GM18520 (cell line): ENCODE measurements at regions not wholly inside any gene's neighbourhood (a gene's known extent, or its start where the extent isn't known, plus 50 kb on each side); places are given as distances from the start of the nearest gene placed in this dataset.

Source experiments
- ATAC-seq: cut with Tn5 transposase; IDR thresholded peaks from one replicate; pipeline ENCODE4 v1.9.1; 2021; ENCODE audit not compliant: unreplicated experiment

DNA sequence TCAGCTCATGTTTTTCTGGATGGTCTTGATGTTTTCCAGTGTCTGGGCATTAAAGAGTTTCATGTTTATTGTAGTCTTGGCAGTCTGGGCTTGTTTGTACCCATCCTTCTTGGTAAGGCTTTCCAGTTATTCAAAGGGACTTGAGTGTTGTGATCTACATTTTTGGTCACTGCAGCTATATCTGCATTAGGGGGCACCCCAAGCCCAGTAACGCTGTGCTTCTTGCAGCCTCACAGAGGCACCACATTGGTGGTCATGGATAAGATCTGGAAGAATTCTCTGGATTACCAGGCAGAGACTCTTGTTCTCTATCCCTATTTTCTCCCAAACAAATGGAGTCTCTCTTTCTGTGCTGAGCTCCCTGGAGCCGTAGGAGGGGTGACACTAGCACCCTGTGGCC is 451.5 kb upstream of the FAT3 start:
- no peak for ATAC-seq

DNA sequence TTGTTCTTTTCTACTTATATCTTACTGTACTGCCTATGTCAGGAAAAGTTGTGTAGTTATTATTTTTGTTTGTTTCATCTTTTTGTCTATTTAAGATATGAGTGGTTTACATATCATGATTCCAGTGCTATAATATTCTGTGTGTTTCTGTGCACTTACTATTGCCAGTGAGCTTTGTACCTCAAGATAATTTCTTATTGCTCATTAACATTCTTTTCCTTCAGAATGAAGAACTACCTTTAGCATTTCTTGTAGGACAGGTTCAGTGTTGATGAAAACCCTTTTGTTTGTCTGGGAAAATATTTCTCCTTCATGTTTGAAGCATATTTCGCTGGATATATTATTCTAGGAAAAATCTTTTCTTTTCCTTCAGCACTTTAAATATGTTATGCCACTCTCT is 452.7 kb upstream of the FAT3 start:
- no peak for ATAC-seq

DNA sequence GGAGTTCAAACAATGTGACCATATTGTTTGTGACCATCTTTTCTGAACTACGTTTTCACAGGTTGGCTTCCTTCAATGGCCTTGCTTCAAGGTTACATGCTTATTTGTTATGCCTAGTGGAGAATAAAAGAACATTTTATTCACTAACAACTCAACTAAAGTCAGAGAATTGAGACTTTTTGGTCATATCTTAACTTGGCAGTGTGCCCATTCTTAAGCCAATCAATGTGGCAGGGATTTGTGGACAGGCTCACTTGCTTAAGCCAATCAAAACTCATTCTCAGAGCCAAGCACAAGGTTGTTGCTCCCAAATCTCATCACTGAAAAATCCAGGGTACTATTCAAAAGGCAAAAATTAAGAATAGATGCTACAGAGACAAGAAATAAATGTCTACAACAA is 455.8 kb upstream of the FAT3 start:
- no peak for ATAC-seq

DNA sequence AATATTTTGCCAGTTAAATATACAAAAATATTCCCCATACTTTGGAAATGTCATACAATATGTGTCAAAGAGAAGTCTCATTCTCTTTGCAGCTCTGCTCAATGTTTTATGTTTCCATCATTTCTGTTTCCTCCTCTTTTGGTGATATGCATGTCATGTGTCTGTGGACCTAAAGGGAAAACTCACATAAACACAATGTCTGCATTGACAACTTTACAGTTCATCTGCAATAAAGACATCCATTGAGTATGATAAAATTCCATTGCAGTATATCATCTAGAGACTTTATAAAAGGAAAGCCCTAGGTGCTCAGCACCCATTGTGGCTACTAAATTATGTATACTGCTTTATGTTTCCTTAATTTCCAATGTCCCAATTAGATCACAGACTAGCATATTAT is 461.3 kb upstream of the FAT3 start:
- ATAC-seq: no peak

DNA sequence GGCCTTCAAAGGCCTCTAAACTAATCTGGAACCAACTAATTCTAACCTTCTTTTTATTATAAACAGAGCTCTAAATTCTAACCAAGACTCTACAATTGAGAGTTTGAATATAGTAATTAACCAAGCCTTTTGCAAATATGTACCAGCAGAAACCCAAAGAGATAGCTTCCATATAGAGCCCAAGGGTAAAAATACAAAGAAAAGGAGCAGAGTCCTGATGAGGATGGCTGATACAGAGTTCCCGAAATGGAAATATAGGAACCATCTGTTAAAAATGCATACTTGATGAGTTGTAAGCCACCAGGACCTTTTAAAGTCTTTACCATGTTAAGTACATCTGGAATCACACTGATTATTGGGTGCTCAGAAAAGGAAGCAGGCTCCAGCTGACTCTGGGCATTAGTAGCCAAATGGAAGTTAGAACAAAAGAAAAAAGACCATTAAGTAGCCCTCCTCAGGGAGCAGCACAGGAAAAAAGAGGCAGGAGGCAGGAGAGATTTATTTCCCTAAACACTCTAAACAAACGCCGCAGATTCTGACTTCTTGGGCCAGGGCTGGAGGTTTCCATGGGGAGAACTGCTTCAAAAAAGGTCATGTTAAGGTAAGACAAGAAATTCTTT is 463.1 kb upstream of the FAT3 start:
- no peak for ATAC-seq

DNA sequence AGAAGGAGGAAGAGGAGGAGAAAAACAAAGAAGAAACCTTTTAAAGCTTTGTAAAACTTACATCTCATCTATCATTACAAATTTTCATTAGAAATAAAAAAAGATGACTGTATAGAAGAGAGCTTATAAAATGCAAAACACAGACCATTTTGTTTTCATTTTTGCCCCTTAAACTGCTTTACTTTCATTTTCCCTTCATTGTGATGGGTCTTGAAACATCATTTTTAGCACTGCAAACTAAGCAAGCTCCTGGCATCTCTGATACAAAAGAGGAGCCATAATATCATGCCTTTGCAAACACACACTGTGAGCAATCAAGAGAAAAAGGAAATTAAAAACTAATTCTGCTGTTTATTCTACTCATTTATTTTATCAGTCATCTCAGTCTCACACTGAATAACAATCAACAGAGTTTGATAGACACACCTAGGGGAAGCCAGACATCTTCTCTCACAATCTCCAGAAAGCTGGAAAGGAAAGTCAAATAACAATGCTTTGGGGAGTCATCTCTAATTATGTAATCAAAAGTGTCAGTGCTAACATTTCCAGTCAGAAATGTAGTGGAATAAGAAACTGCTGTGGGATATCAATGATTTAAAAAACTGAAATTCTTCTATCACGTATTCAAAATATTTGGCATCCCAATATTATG is 467.7 kb upstream of the FAT3 start:
- ATAC-seq: no peak

DNA sequence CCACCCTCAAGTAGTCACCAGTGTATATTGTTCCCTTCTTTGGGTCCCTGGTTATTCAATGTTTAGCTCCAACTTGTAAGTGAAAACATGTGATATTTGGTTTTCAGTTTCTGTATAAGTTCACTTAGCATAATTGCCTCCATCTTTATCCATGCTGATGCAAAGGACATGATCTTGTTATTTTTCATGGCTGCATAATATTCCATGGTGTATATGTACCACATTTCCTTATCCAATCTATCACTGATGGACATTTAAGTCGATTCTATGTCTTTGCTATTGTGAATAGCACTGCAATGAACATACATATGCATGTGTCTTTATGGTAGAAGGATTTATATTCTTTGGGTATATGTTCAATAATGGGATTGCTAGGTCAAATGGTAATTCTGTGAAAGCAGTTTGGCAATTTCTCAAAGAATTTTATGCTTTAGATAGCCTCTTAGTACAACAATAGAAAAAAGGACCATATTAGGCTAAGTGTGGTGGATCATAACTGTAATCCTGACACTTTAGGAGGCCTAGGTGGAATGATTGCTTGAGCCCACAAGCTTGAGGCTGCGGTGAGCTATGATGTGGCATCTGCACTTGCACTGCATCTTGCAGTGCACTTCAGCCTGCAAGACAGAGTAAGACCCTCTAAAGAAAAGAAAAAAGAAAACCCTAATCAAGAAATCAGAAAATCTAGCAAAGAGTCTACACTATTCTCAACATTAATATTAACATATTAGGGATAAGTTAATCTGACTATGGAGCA is 468.5 kb upstream of the FAT3 start:
- ATAC-seq: no peak

DNA sequence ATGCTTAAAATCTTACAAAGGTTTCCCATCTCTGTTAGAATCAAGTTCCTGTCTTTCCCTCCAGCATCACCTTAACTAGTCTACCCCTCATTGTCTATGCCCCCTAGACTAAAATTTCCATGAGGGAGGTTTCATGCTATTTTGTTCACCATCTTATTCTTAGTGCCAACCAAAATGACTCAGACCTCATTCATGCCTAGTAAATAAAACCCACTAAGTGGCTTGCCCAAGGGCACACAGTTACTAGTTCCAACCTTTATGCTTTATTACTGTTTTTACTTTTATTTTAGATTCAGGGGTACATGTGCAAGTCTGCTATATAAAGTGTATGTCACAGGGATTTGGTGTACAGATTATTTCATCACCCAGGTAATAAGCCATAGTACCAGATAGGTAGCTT is 469.1 kb upstream of the FAT3 start:
- no peak for ATAC-seq

DNA sequence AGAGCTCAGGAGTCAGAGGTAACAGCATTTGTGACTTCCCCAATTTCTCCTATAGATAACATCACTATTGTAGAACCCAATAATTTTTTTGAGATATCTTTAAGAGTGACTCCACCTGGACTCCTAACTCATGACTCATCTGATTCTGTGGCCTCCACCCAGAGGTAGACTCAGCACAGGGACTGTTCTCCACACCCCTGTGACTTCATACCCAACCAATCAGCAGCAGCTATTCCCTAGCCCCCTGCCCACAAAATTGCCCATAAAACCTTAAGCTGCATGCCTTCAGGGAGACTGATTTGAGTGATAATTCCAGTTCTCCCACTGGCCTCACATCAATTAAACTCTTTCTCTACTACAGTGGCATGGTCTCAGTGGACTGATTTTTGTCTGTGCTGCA is 475.4 kb upstream of the FAT3 start:
- no peak for ATAC-seq

DNA sequence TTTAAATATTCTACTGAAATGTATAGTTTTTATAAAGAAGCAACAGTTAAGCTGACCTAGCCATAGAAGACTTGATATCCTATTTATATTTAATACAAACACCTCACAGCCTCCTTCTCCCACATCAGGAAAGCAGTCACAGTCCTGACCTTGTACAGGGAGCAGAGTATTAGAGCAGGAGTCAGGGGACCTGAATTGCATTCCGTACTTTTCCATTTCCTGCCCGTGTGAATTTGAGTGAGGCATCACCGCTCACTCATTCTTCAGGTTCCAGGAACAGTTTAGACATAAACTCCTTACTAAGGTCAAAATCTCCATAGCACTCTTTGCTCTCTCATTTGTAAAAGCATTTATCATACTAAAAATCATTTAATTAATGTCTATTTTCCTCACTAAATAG is 482.5 kb upstream of the FAT3 start:
- no peak for ATAC-seq

DNA sequence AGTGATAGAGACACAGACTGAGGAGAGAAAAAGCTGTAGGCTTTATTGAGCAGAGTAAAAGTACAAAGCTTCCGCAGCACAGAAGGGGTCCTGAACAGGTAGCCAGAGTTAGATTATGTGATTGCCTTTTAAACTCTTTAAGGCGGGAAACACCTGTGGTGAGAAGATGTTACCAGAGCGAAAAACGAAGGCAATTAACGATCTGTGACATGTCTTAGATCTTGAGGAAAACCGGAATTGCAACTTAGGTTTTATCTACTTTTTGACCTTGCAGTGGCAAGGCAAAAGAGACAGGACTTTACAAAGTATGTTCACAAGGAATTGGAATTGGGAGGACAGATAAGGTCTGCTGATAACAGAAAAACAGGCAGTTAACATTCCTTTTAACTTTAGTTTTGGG is 493.6 kb upstream of the FAT3 start:
- no peak for ATAC-seq

DNA sequence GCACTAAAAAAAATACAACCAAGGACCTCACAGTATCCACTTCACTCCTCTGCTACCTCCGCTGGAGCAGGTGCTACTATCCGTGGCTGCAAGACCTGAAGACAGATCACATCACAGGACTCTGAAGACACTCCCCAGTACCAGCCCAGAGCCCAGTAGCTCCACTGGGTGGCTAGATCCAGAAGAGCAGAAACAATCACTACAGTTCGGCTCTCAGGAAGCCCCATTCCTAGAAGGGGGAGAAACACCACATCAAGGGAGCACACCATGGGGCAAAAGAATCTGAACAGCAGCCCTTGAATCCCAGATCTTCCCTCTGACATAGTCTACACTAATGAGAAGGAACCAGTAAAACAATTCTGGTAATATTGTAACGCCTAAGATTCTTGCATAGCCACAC is 494.0 kb upstream of the FAT3 start:
- ATAC-seq: no peak

DNA sequence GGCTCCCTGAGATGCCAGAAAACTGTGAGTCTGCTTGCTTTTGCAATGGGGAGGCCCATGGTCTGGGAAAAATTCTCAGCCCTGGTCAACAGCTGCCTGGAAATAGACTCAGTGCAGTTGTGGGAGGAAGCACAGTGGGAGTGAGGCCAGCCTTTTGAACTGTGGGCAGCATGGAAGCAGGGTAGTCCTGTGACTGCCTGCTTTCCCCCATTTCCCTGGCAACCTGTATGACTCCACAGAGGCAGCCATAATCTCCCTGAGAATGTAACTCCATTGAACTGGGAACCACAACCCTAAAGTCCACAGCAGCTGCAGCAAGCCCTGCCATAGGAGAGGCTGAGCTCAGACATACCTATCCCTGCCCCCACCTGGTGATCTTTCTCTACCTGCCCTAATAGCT is 494.6 kb upstream of the FAT3 start:
- ATAC-seq: no peak

DNA sequence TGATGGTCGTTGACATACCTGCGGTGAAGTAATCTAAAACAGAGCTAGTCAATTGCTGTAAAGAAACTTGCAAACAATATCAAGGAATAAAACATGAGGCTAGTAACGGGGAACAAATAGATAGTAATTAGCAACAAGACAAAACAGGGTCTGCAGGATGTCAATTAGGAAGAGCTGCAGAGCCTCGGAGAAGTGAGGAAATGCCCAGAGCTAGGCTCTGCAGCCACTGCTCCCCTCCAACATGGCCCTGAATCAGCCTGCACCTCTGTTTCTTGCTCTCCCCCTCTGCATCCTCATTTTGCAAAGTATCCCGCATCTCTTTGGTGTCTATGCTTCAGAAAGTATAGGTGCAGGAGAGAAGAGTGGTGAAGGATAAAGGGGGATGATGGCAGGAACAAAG is 507.4 kb upstream of the FAT3 start:
- ATAC-seq: no peak

DNA sequence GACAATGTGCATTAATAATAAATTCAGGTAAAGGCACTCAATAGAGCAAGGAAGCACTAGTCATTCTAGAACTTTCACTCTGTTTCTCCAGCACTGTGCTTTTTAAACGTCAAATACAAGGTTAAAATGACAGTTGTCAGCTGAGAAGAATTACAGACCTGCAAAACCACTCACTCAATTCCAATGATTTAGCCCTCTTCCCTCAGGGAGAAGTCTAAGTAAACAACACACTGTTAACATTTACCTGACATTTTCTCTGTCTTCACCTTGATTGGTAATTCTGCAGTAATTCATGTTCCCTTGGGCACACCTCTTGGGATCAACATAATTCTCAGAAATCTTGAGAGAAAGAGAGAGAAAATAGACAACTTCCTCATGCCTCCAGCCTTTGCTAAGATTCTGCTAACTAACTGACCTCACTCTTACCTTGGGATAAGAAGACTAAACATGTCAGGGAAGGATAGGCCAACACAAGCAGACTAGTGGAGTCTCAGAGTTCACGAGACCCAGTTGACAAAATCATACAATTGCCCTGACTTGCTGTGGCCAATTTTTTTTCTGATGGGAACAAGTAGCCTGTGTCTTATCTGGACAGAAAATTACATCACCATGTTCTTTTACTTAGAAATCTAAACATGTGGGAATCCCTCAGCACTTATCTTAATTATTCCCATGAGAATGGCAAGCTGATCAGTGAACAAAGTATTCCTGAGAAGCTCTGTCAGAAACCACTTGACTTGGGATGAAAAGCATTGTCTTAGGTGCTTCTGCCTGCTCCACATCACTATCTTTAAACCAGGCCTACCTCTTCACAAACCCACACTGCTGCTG is 516.8 kb upstream of the FAT3 start:
- ATAC-seq: no peak

DNA sequence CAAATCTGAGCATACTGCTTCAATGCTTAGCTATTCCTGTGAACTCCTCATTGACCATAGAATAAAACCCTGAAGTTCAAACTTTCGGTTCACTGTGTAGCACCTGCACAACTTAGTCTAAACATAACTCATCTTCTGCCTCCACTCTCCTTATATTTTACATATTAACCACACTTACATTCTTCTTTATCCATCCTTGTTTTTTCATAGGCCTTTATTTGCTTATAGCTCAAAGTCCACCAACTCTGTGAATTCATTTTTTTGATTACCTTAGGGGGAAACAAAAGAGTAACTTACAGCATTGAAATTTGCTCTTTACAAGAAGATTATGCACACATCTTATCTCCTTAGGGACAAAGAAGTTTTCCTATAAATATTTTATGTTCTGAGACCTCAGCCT is 521.6 kb upstream of the FAT3 start:
- no peak for ATAC-seq

DNA sequence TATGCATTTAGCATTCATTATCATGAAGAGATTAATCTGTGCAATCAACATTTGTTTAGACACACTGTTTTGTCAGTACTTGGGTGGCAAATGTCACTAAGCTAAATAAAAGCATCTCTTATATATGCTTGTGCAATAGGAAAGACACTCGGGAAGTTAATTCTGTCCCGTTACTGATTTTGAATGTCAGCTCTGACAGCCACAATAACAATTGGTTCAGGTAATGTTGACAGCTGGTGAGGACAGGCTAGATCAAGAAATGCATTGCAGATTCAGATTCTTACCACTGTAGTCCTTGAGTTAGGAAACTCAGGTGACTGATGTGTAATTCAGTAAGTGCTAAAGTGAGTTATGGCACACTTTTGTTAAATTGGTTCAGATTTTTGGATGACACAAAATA is 523.8 kb upstream of the FAT3 start:
- no peak for ATAC-seq

DNA sequence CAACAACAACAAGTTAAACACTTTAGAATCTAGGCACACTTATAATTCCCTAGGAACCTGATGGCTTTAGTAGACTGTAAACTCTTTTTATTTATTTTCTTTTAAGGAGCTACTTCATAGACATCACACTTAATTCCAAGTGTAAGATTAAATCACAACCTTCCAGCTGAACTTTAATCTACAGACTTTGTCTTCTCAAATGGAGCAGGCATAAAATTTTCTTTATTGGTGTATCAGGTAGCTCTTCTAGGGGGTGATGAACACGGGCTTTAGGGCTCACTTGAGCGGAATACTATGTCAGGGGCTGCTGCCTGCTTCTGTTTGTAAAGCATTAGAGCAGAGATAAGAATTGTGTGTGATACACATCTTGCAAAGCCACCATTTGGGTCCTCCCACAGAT is 525.8 kb upstream of the FAT3 start:
- no peak for ATAC-seq

DNA sequence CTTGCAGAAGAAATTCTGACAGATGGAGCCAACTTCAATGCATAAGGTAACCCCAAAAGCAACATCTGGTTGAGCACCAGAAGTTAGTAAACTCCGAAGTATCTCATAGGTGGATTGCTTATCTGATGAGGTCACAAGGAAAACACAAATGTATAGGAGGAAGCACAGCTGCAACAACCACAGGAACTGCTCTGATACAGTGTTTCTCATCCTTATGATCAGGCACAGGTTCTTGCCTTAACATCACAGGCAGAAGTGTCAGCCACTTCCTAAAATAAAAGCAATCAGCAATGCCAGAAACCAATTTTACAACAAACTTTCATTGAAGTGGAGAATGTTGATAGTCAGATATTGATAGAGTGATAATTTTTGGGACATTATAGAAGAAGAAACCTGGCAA is 530.3 kb upstream of the FAT3 start:
- ATAC-seq: no peak

DNA sequence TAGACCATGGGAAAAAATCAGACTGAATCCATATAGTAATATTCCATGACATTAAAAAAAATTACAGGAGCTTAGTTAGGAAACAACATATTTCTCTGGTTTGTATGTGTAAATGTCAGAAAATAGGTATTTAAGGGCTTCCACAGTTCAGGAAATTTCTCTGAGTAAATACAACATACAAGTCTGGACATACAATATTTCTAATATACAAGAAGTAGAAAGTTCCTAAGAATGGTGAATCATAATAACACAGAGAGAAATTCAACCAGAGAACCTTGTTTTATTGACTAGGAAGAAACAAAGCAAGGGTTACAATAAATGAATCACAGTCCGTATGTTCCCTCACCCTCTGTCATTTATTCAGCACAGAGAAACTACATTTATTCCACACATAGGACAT is 532.7 kb upstream of the FAT3 start:
- ATAC-seq: no peak

DNA sequence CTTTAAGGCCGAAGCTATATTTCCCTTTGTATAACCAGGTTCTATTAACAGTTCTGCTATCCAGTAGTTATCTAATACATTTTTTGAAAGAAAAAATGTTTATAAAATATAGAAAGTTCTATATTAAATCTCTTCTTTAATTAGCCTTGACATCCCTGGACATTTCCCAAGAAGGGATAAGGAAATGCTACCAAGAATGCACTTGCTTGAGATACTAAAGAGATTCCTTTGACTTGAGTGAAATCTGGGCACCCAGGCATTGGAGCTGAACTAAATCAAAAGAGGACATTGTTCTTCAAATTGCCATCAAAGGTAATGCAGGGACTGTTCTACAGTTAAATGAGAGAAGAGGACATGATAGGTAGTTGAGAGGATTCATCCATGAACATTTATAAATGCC is 535.9 kb upstream of the FAT3 start:
- ATAC-seq: no peak

DNA sequence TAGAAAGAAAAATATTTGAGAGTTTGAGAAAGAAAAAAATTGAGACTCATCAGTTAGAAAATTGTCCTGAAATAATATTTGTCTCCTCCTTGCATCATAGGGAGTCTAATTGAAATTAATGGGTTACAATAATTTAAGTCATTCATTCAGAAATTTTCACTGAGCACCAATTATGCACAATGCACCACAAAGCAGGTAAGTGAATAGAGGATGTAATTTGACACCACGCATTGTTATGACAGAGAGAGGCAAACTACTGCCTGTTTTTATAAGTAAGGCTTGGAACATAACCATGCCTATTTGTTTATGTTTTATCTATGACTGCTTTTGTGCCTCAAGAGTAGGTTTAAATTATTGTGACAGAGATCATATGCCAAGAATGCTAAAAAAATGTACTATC is 537.9 kb upstream of the FAT3 start:
- ATAC-seq: no peak
